ENCODE measurements at regions not wholly inside any gene's neighbourhood (a gene's known extent, or its start where the extent isn't known, plus 50 kb on each side); places are given as distances from the start of the nearest gene placed in this dataset.

- no peaks in the 10 kb centered on the region for H3K36me3 ChIP-seq
- DNase-seq (ENCODE audit: low read depth in 1 of 2, low spot score in 1 of 2): no peak
- no peaks in the 10 kb centered on the region for H3K27me3 ChIP-seq
- TF ChIP-seq, protein P1, sequence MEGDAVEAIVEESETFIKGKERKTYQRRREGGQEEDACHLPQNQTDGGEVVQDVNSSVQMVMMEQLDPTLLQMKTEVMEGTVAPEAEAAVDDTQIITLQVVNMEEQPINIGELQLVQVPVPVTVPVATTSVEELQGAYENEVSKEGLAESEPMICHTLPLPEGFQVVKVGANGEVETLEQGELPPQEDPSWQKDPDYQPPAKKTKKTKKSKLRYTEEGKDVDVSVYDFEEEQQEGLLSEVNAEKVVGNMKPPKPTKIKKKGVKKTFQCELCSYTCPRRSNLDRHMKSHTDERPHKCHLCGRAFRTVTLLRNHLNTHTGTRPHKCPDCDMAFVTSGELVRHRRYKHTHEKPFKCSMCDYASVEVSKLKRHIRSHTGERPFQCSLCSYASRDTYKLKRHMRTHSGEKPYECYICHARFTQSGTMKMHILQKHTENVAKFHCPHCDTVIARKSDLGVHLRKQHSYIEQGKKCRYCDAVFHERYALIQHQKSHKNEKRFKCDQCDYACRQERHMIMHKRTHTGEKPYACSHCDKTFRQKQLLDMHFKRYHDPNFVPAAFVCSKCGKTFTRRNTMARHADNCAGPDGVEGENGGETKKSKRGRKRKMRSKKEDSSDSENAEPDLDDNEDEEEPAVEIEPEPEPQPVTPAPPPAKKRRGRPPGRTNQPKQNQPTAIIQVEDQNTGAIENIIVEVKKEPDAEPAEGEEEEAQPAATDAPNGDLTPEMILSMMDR (IDR thresholded peaks at IDR 0.05; ENCODE audit: low read depth, low read length): no peak
- no peak overlapping the region for H3K27ac ChIP-seq
- H3K9me3 ChIP-seq (ENCODE audit: low read depth): no peaks in the 10 kb centered on the region
- no peaks in the 10 kb centered on the region for H3K4me1 ChIP-seq (ENCODE audit: low read depth)
- no peak overlapping the region for H3K4me3 ChIP-seq
These were observed 937.6 kb downstream of the BRD1 start for GRCh38 chr22:48889887-48890692.

GRCh38 chr22:48889209-48889830, 938.4 kb downstream of the BRD1 start:
- Histone ChIP-seq H3K4me1 (ENCODE audit: low read depth) (no peaks in the 10 kb centered on the region), H3K36me3 (no peaks in the 10 kb centered on the region), H3K4me3 (no peak overlapping the region), H3K27ac (no peak overlapping the region), H3K9me3 (ENCODE audit: low read depth) (no peaks in the 10 kb centered on the region), H3K27me3 (no peaks in the 10 kb centered on the region)
- no peak for DNase-seq (ENCODE audit: low read depth in 1 of 2, low spot score in 1 of 2)
- TF ChIP-seq, protein P1 (IDR thresholded peaks at IDR 0.05; ENCODE audit: low read depth, low read length): no peak

GRCh38 chr22:48888466-48889208, 939.0 kb downstream of the BRD1 start:
- Histone ChIP-seq H3K4me3 (no peak overlapping the region), H3K27ac (no peak overlapping the region), H3K36me3 (no peaks in the 10 kb centered on the region), H3K27me3 (no peaks in the 10 kb centered on the region), H3K9me3 (ENCODE audit: low read depth) (no peaks in the 10 kb centered on the region), H3K4me1 (ENCODE audit: low read depth) (no peaks in the 10 kb centered on the region)
- no peak for DNase-seq (ENCODE audit: low read depth in 1 of 2, low spot score in 1 of 2)
- TF ChIP-seq, protein P1 (IDR thresholded peaks at IDR 0.05; ENCODE audit: low read depth, low read length): no peak

DNA sequence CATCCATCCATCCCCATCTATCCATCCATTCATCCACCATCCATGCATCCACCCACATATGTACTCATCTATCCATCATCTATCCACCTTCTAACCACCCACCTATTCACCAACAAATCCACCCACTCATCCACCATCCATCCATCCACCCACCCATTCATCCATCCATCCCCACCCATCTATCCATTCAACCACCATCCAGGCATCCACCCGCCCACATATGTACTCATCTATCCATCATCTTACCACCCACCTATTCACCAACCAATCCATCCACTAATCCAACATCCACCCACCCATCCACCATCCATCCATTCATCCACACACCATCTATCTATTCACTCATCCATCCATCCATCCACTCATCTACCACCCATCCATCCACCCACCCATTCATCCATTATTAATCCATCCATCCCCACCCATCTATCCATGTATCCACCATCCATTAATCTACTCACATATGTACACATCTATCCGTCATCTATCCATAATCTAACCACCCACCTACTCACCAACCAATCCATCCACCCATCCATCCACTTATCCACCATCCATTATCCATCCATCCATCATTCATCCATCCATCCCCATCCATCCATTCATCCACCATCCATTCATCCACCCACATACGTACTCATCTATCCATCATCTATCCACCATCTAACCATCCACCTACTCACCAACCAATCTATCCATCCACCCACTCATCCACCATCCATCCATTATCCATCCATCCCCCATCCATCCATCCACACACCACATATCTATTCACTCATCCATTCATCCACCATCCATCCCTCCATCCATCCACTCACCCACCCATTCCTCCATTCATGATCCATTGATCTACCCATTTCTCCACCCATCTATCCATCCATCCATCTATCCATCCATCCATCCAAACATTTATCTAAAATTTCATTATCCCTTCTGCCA, 940.0 kb downstream of the BRD1 start:
- H3K4me1 ChIP-seq (ENCODE audit: low read depth): no peaks in the 10 kb centered on the region
- no peaks in the 10 kb centered on the region for H3K36me3 ChIP-seq
- no peak overlapping the region for H3K4me3 ChIP-seq
- H3K27me3 ChIP-seq: no peaks in the 10 kb centered on the region
- H3K27ac ChIP-seq: no peak overlapping the region
- no peak for DNase-seq (ENCODE audit: low read depth in 1 of 2, low spot score in 1 of 2)
- TF ChIP-seq, protein P1 (IDR thresholded peaks at IDR 0.05; ENCODE audit: low read depth, low read length): no peak
- no peaks in the 10 kb centered on the region for H3K9me3 ChIP-seq (ENCODE audit: low read depth)
